Adrenal gland (tissue), 5 donors: ENCODE measurements at regions not wholly inside any gene's neighbourhood (a gene's known extent, or its start where the extent isn't known, plus 50 kb on each side); places are given as distances from the start of the nearest gene placed in this dataset.

ENCODE experiments used
- POLR2A ChIP-seq, 2 donors: fragments of 450-650 bp; IDR thresholded peaks; one replicate each; pipeline ENCODE4 v1.6.1; 2017; ENCODE audit warnings: antibody characterized with exemption in 2 of 2, mild to moderate bottlenecking in 2 of 2, moderate library complexity in 1 of 2
- TF ChIP-seq, protein P1 (sequence below), 6 experiments: fragments of 450-650 bp in 4 of 6; fragments of 200-600 bp in 2 of 6; sonication (generic) in 1 of 6; IDR thresholded peaks; 1 replicate in 5 of 6; 2 replicates in 1 of 6; pipeline versions ENCODE4 v1.5.1 to v1.8.0; 2016 to 2021; ENCODE audit warnings: antibody characterized with exemption in 6 of 6, mild to moderate bottlenecking in 2 of 6, moderate library complexity in 1 of 6
- donor health status: DM: no; HTN: no; CAD: no.

- TF ChIP-seq, protein P1, sequence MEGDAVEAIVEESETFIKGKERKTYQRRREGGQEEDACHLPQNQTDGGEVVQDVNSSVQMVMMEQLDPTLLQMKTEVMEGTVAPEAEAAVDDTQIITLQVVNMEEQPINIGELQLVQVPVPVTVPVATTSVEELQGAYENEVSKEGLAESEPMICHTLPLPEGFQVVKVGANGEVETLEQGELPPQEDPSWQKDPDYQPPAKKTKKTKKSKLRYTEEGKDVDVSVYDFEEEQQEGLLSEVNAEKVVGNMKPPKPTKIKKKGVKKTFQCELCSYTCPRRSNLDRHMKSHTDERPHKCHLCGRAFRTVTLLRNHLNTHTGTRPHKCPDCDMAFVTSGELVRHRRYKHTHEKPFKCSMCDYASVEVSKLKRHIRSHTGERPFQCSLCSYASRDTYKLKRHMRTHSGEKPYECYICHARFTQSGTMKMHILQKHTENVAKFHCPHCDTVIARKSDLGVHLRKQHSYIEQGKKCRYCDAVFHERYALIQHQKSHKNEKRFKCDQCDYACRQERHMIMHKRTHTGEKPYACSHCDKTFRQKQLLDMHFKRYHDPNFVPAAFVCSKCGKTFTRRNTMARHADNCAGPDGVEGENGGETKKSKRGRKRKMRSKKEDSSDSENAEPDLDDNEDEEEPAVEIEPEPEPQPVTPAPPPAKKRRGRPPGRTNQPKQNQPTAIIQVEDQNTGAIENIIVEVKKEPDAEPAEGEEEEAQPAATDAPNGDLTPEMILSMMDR (IDR thresholded peaks at IDR 0.05) = no peak
- no peak for TF ChIP-seq POLR2A (IDR thresholded peaks at IDR 0.05)
These were observed 946.3 kb upstream of the MIR17HG start for GRCh38 chr13:90401150-90401549.
